SK-N-SH treated with all-trans-retinoic acid at 6 μM for 48 hours (cell line): ENCODE measurements at regions not wholly inside any gene's neighbourhood (a gene's known extent, or its start where the extent isn't known, plus 50 kb on each side); places are given as distances from the start of the nearest gene placed in this dataset.

ENCODE experiments used
- ATAC-seq: fragments of 200-7000 bp; cut with Tn5 transposase; 3 replicates; pipeline ENCODE4 v1.9.1; 2020; ENCODE audit warnings: mild to moderate bottlenecking, moderate library complexity
- ARNTL ChIP-seq: fragments of 450-650 bp; formaldehyde crosslinking; IDR thresholded peaks from 2 replicates; pipeline ENCODE4 v1.5.0; 2020; ENCODE audit warnings: low read depth, mild to moderate bottlenecking, moderate library complexity, borderline replicate concordance
- BACH2 ChIP-seq: fragments of 250-450 bp; sonication (Bioruptor Pico); IDR thresholded peaks from 2 replicates; pipeline ENCODE4 v1.9.0; 2021; ENCODE audit warnings: mild to moderate bottlenecking, borderline replicate concordance
- CREB5 ChIP-seq: fragments of 250-450 bp; sonication (Bioruptor Pico); IDR thresholded peaks from 2 replicates; pipeline ENCODE4 v1.5.1; 2020; ENCODE audit warnings: low read depth, mild to moderate bottlenecking, moderate library complexity
- CSDC2 ChIP-seq: fragments of 250-450 bp; sonication (Bioruptor Pico); IDR thresholded peaks from 2 replicates; pipeline ENCODE4 v1.5.0; 2020; ENCODE audit warnings: mild to moderate bottlenecking, moderate library complexity
- CSRNP3 ChIP-seq: fragments of 250-450 bp; sonication (Bioruptor Pico); IDR thresholded peaks from 2 replicates; pipeline ENCODE4 v1.5.1; 2021; ENCODE audit warnings: mild to moderate bottlenecking, moderate library complexity
- ESRRG ChIP-seq: fragments of 250-450 bp; sonication (Bioruptor Pico); IDR thresholded peaks from 2 replicates; pipeline ENCODE4 v1.6.1; 2021; ENCODE audit warnings: mild to moderate bottlenecking
- ISL1 ChIP-seq: fragments of 250-450 bp; sonication (Bioruptor Pico); IDR thresholded peaks from 2 replicates; pipeline ENCODE4 v2.1.2; 2022; ENCODE audit warnings: mild to moderate bottlenecking, moderate library complexity
- OSR1 ChIP-seq: fragments of 250-450 bp; sonication (Bioruptor Pico); IDR thresholded peaks from 2 replicates; pipeline ENCODE4 v1.8.0; 2022; ENCODE audit warnings: moderate library complexity, mild to moderate bottlenecking, inconsistent platforms
- PATZ1 ChIP-seq: fragments of 250-450 bp; sonication (Bioruptor Pico); IDR thresholded peaks from 2 replicates; pipeline ENCODE4 v1.8.0; 2020; ENCODE audit warnings: mild to moderate bottlenecking, moderate library complexity, borderline replicate concordance
- POU6F1 ChIP-seq: fragments of 250-450 bp; sonication (Bioruptor Pico); IDR thresholded peaks from 2 replicates; pipeline ENCODE4 v1.8.0; 2021; ENCODE audit warnings: low read depth, mild to moderate bottlenecking, moderate library complexity, borderline replicate concordance
- RARB ChIP-seq: fragments of 250-450 bp; sonication (Bioruptor Pico); IDR thresholded peaks from 2 replicates; pipeline ENCODE4 v1.8.0; 2021; ENCODE audit warnings: mild to moderate bottlenecking, moderate library complexity
- TCF4 ChIP-seq: fragments of 250-450 bp; sonication (Bioruptor Pico); IDR thresholded peaks from 2 replicates; pipeline ENCODE4 v1.8.0; 2021; ENCODE audit warnings: mild to moderate bottlenecking, moderate library complexity, borderline replicate concordance
- TOX ChIP-seq: fragments of 250-450 bp; sonication (Bioruptor Pico); IDR thresholded peaks from 2 replicates; pipeline ENCODE4 v1.8.0; 2021; ENCODE audit warnings: mild to moderate bottlenecking, moderate library complexity, borderline replicate concordance
- TSHZ2 ChIP-seq: fragments of 250-450 bp; sonication (Bioruptor Pico); IDR thresholded peaks from 2 replicates; pipeline ENCODE4 v1.5.0; 2020; ENCODE audit warnings: mild to moderate bottlenecking, moderate library complexity
- ZC3H10 ChIP-seq: fragments of 250-450 bp; sonication (Bioruptor Pico); IDR thresholded peaks from 2 replicates; pipeline ENCODE4 v1.5.1; 2021; ENCODE audit warnings: mild to moderate bottlenecking, moderate library complexity
- ZFP3 ChIP-seq: fragments of 250-450 bp; sonication (Bioruptor Pico); IDR thresholded peaks from 2 replicates; pipeline ENCODE4 v1.5.0; 2020; ENCODE audit warnings: mild to moderate bottlenecking, moderate library complexity
- ZFP30 ChIP-seq: fragments of 450-650 bp; formaldehyde crosslinking; IDR thresholded peaks from 2 replicates; pipeline ENCODE4 v1.5.0; 2022; ENCODE audit warnings: mild to moderate bottlenecking, moderate library complexity
- ZNF565 ChIP-seq: fragments of 450-650 bp; formaldehyde crosslinking; conservative IDR thresholded peaks from 2 replicates; pipeline ENCODE4 v1.5.0; 2020; ENCODE audit warnings: low read depth, mild to moderate bottlenecking, moderate library complexity
- ZNF70 ChIP-seq: fragments of 450-650 bp; formaldehyde crosslinking; IDR thresholded peaks from 2 replicates; pipeline ENCODE4 v1.5.0; 2020; ENCODE audit warnings: mild to moderate bottlenecking, moderate library complexity
- ZNF8 ChIP-seq: fragments of 450-650 bp; formaldehyde crosslinking; IDR thresholded peaks from 2 replicates; pipeline ENCODE4 v1.5.0; 2020; ENCODE audit warnings: mild to moderate bottlenecking, moderate library complexity

- TF ChIP-seq TOX (CRISPR knock-in tag): no peak
- no peak for TF ChIP-seq TCF4 (CRISPR knock-in tag)
- TF ChIP-seq POU6F1 (CRISPR knock-in tag): no peak
- no peak for TF ChIP-seq ZFP3
- no peak for TF ChIP-seq BACH2 (CRISPR knock-in tag)
- ATAC-seq: no peak
Observed at GRCh38 chr18:70457223-70457622, 168.4 kb downstream of the SOCS6 start.

- TF ChIP-seq ZFP3 (no peak), CSDC2 (no peak), ESRRG (no peak), TSHZ2 (CRISPR knock-in tag) (no peak), ZFP30 (CRISPR knock-in tag) (no peak), PATZ1 (CRISPR knock-in tag) (no peak), ZNF565 (CRISPR knock-in tag) (no peak), RARB (CRISPR knock-in tag) (no peak), ARNTL (CRISPR knock-in tag) (no peak), TCF4 (CRISPR knock-in tag) (no peak), ZNF8 (no peak), CREB5 (no peak), TOX (CRISPR knock-in tag) (no peak), ISL1 (CRISPR knock-in tag) (no peak), ZNF70 (CRISPR knock-in tag) (no peak)
- TF ChIP-seq, all 23 proteins: peak for 0
- no peak for ATAC-seq
Observed at GRCh38 chr18:70456376-70456775, 167.5 kb downstream of the SOCS6 start.

GRCh38 chr18:70455731-70456130 lies 166.9 kb downstream of the SOCS6 start:
- ATAC-seq: no peak
- no peak for TF ChIP-seq ARNTL (CRISPR knock-in tag)
- no peak for TF ChIP-seq CSRNP3 (CRISPR knock-in tag)
- TF ChIP-seq ZNF70 (CRISPR knock-in tag): no peak
- TF ChIP-seq BACH2 (CRISPR knock-in tag): no peak
- TF ChIP-seq PATZ1 (CRISPR knock-in tag): no peak
- no peak for TF ChIP-seq RARB (CRISPR knock-in tag)
- TF ChIP-seq CREB5: no peak
- no peak for TF ChIP-seq ZNF8
- TF ChIP-seq OSR1: no peak
- TF ChIP-seq ZC3H10 (CRISPR knock-in tag): no peak
- TF ChIP-seq ZNF565 (CRISPR knock-in tag): no peak
- TF ChIP-seq ISL1 (CRISPR knock-in tag): no peak
